Uterus (tissue), 3 donors: ENCODE measurements at regions not wholly inside any gene's neighbourhood (a gene's known extent, or its start where the extent isn't known, plus 50 kb on each side); places are given as distances from the start of the nearest gene placed in this dataset.

ENCODE experiments used
- DNase-seq, 2 donors: peaks; one replicate each; pipeline ENCODE4 v3.0.0-alpha.2; 2019 to 2020
- H3K27ac ChIP-seq, 2 donors: fragments of 200-600 bp; sonication (generic); 1 replicate in 1 of 2; 2 replicates in 1 of 2; pipeline ENCODE4 v1.5.1; 2016 to 2018
- H3K27me3 ChIP-seq, 2 donors: fragments of 200-600 bp; sonication (generic); one replicate each; pipeline ENCODE4 v1.5.1; 2018 to 2019; ENCODE audit warnings: control low read depth in 1 of 2
- H3K36me3 ChIP-seq, 2 donors: fragments of 200-600 bp; sonication (generic); one replicate each; pipeline ENCODE4 v1.5.1; 2019; ENCODE audit warnings: control low read depth in 1 of 2
- H3K4me1 ChIP-seq, 2 donors: fragments of 200-600 bp; sonication (generic); one replicate each; pipeline ENCODE4 v1.5.1; 2018 to 2019; ENCODE audit warnings: control low read depth in 1 of 2
- H3K4me3 ChIP-seq, 2 donors: fragments of 200-600 bp; sonication (generic); 1 replicate in 1 of 2; 2 replicates in 1 of 2; pipeline ENCODE4 v1.5.1; 2018 to 2019; ENCODE audit warnings: mild to moderate bottlenecking in 1 of 2
- H3K9me3 ChIP-seq, 2 donors: fragments of 200-600 bp; sonication (generic); one replicate each; pipeline ENCODE4 v1.5.1; 2019; ENCODE audit warnings: control low read depth in 1 of 2
- CTCF ChIP-seq, 4 experiments: fragments of 200-600 bp in 2 of 4; fragments of 450-650 bp in 2 of 4; sonication (generic) in 2 of 4; IDR thresholded peaks; one replicate each; pipeline ENCODE4 v1.5.1; 2016 to 2019; ENCODE audit warnings: antibody characterized with exemption in 4 of 4, mild to moderate bottlenecking in 2 of 4, moderate library complexity in 1 of 4
- POLR2A ChIP-seq, 2 donors: fragments of 450-650 bp; IDR thresholded peaks; one replicate each; pipeline ENCODE4 v1.6.1; 2016; ENCODE audit warnings: antibody characterized with exemption in 2 of 2, mild to moderate bottlenecking in 1 of 2, moderate library complexity in 1 of 2
- intact Hi-C: fragments of 100-400 bp; cut with DNase I; formaldehyde crosslinking; loops from one replicate; pipeline ENCODE4 v1.15.1; 2023; ENCODE audit warnings: low total_unique reads
- donor health status: DM: yes; HTN: yes; CAD: no.

- no peak for DNase-seq
- Histone ChIP-seq H3K27ac (no peak overlapping the region), H3K4me3 (no peak overlapping the region), H3K36me3 (no peaks in the 10 kb centered on the region), H3K27me3 (no peaks in the 10 kb centered on the region), H3K4me1 (no peaks in the 10 kb centered on the region), H3K9me3 (no peaks in the 10 kb centered on the region)
- intact Hi-C loops = no loop called here
- no peak for TF ChIP-seq CTCF (IDR thresholded peaks at IDR 0.05)
- TF ChIP-seq POLR2A (IDR thresholded peaks at IDR 0.05) = no peak
Observed at GRCh38 chr10:10564081-10564794, 453.4 kb upstream of the CELF2 start.

- Histone ChIP-seq H3K36me3 (no peaks in the 10 kb centered on the region), H3K4me1 (no peaks in the 10 kb centered on the region), H3K4me3 (no peak overlapping the region), H3K27ac (no peak overlapping the region), H3K27me3 (no peaks in the 10 kb centered on the region), H3K9me3 (no peaks in the 10 kb centered on the region)
- no peak for TF ChIP-seq POLR2A (IDR thresholded peaks at IDR 0.05)
- TF ChIP-seq CTCF (IDR thresholded peaks at IDR 0.05) = no peak
- DNase-seq = no peak
- intact Hi-C loops = no loop called here
Observed at GRCh38 chr10:10576937-10577336, 440.7 kb upstream of the CELF2 start.

GRCh38 chr10:10579709-10580108 is 438.0 kb upstream of the CELF2 start:
- H3K4me1 ChIP-seq = no peaks in the 10 kb centered on the region
- no peaks in the 10 kb centered on the region for H3K9me3 ChIP-seq
- H3K36me3 ChIP-seq = no peaks in the 10 kb centered on the region
- no peak for DNase-seq
- no peak overlapping the region for H3K4me3 ChIP-seq
- TF ChIP-seq CTCF (IDR thresholded peaks at IDR 0.05) (no peak), POLR2A (IDR thresholded peaks at IDR 0.05) (no peak)
- intact Hi-C loops = no loop called here
- H3K27me3 ChIP-seq = no peaks in the 10 kb centered on the region
- H3K27ac ChIP-seq = no peak overlapping the region

GRCh38 chr10:10584161-10584560 is 433.5 kb upstream of the CELF2 start:
- intact Hi-C loops = no loop called here
- no peaks in the 10 kb centered on the region for H3K9me3 ChIP-seq
- TF ChIP-seq CTCF (IDR thresholded peaks at IDR 0.05) (no peak), POLR2A (IDR thresholded peaks at IDR 0.05) (no peak)
- H3K36me3 ChIP-seq = no peaks in the 10 kb centered on the region
- no peaks in the 10 kb centered on the region for H3K4me1 ChIP-seq
- no peaks in the 10 kb centered on the region for H3K27me3 ChIP-seq
- DNase-seq = no peak
- H3K4me3 ChIP-seq = no peak overlapping the region
- no peak overlapping the region for H3K27ac ChIP-seq

- Histone ChIP-seq H3K27me3 (no peaks in the 10 kb centered on the region), H3K4me3 (no peak overlapping the region), H3K4me1 (no peaks in the 10 kb centered on the region), H3K27ac (no peak overlapping the region), H3K36me3 (no peaks in the 10 kb centered on the region), H3K9me3 (no peaks in the 10 kb centered on the region)
- intact Hi-C loops = no loop called here
- no peak for DNase-seq
- TF ChIP-seq CTCF (IDR thresholded peaks at IDR 0.05) = no peak
- TF ChIP-seq POLR2A (IDR thresholded peaks at IDR 0.05) = no peak
Observed at GRCh38 chr10:10587744-10588393, 429.8 kb upstream of the CELF2 start.
